ENCODE measurements at regions not wholly inside any gene's neighbourhood (a gene's known extent, or its start where the extent isn't known, plus 50 kb on each side); places are given as distances from the start of the nearest gene placed in this dataset.
A peak's percentile ranks its signal among the peaks of the same experiment; 100 is the strongest.
"Not testable (repeated sequence)": the region's sequence is repeated elsewhere in the genome, so short reads cannot be mapped to it uniquely, and the experiment has no call there.

GRCh38 chr18:8900552-8900951, 195.2 kb downstream of the MTCL1 start:
- peak in 1 of 8 experiments; percentile 9 for ATAC-seq (replicated peaks in 6 of 8)
- Histone ChIP-seq H3K27ac (no peak overlapping the region), H3K4me1 (replicated peaks in 1 of 2) (no peaks in the 10 kb centered on the region), H3K4me3 (no peak overlapping the region)
- 79 to 100% (median 100%) methylated on average over 1 to 2 of the region's 2 CpGs; no CpG with 5 or more reads in 5 of the 10 experiments for WGBS, 10 experiments
- in situ Hi-C loops (cut with MboI; ENCODE audit: low pct_unique_long_range_greater_than_20kb in 2 of 9, low sequenced_read_pairs in 9 of 9, unreplicated experiment in 9 of 9): no loop called here

DNA sequence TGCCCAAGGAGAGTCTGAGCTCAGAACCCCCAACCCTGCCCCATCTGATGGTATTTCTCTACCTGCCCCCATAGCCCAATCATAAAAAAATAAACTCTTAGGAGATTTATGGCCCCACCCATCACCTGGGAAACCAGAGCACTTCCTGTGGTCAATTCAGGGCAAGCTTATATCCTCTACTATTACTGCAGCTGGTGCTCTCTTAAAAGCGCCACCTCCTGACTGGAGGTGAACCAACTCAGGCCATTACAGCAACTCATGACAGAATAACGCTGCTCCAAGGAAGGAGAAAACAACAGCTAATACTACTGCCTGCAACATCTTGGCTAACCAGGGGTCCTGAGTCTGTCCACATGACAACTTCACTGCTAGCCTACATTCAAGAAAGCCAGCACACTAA, 195.7 kb downstream of the MTCL1 start:
- 90 to 100% methylated on average over 1 to 2 of the region's 2 CpGs; no CpG with 5 or more reads in 8 of the 10 experiments for WGBS, 10 experiments
- in situ Hi-C loops (cut with MboI; ENCODE audit: low pct_unique_long_range_greater_than_20kb in 2 of 9, low sequenced_read_pairs in 9 of 9, unreplicated experiment in 9 of 9): no loop called here
- H3K27ac ChIP-seq: no peak overlapping the region
- H3K4me3 ChIP-seq: no peak overlapping the region
- ATAC-seq (replicated peaks in 6 of 8): no peak
- H3K4me1 ChIP-seq (replicated peaks in 1 of 2): no peaks in the 10 kb centered on the region

DNA sequence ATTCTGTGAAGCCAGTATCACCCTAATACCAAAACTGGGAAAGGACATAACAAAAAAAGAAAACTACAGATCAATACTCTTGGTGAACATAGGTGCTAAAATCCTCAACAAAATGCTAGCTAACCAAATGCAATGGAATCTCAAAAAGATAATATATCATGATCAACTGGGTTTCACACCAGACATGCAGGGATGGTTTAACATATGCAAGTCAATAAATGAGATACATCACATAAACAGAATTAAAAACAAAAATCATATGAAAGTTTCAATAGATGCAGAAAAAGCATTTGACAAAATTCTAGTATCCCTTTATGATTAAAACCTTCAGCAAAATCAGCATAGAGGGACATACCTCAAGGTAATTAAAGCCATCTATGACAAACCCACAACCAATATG, 198.2 kb upstream of the NDUFV2 start:
- in situ Hi-C loops (cut with MboI; ENCODE audit: low pct_unique_long_range_greater_than_20kb in 2 of 9, low sequenced_read_pairs in 9 of 9, unreplicated experiment in 9 of 9): no loop called here
- ATAC-seq (replicated peaks in 6 of 8): no peak
- Histone ChIP-seq H3K4me1 (replicated peaks in 1 of 2) (no peaks in the 10 kb centered on the region), H3K27ac (no peak overlapping the region), H3K4me3 (no peak overlapping the region)

- H3K4me3 ChIP-seq: no peak overlapping the region
- H3K27ac ChIP-seq: no peak overlapping the region
- in situ Hi-C loops (cut with MboI; ENCODE audit: low pct_unique_long_range_greater_than_20kb in 2 of 9, low sequenced_read_pairs in 9 of 9, unreplicated experiment in 9 of 9): no loop called here
- peaks cover 3 to 8% of the 10 kb centered on the region in 2 donors for H3K4me1 ChIP-seq (replicated peaks in 1 of 2)
- WGBS, 10 experiments: 71 to 100% (median 94%) methylated on average over 1 to 2 of the region's 2 CpGs; no CpG with 5 or more reads in 2 of the 10 experiments
- no peak for ATAC-seq (replicated peaks in 6 of 8)
These were observed 193.5 kb upstream of the NDUFV2 start for GRCh38 chr18:8908792-8909510.

GRCh38 chr18:8910186-8910822, 192.2 kb upstream of the NDUFV2 start:
- no peak overlapping the region for H3K27ac ChIP-seq
- in situ Hi-C loops (cut with MboI; ENCODE audit: low pct_unique_long_range_greater_than_20kb in 2 of 9, low sequenced_read_pairs in 9 of 9, unreplicated experiment in 9 of 9): no loop called here
- peaks cover 3 to 8% of the 10 kb centered on the region in 2 donors for H3K4me1 ChIP-seq (replicated peaks in 1 of 2)
- ATAC-seq (replicated peaks in 6 of 8): peak in 3 of 8 experiments; percentile 59 to 83 (median 60)
- WGBS, 10 experiments: 0 to 87% (median 40%) methylated on average over 1 to 3 of the region's 4 CpGs; no CpG with 5 or more reads in 1 of the 10 experiments
- no peak overlapping the region for H3K4me3 ChIP-seq

DNA sequence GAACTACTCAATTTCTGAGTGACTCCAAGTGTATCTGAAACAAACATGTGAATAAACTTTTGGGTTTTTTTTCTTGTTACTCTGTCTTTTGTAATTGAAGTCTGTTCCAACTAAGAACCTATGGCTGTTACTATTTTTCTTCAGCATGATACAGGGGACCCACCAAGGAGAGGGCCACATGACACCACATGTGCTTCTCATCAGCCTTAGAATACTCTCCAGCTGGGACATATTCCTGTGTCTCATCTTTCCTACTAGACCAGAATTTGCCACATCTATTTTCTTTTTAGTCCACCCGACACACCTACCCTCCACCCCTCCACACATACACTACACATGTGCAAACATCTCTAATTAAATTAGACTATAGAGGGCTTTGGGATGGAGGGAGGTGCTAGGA, 191.7 kb upstream of the NDUFV2 start:
- Histone ChIP-seq H3K4me1 (replicated peaks in 1 of 2) (peaks cover 3 to 8% of the 10 kb centered on the region in 2 donors), H3K27ac (no peak overlapping the region), H3K4me3 (no peak overlapping the region)
- peak in 3 of 8 experiments; percentile 13 to 24 (median 20) for ATAC-seq (replicated peaks in 6 of 8)
- WGBS, 10 experiments: 0 to 100% (median 94%) methylated on average over 1 of the region's 1 CpG; no CpG with 5 or more reads in 6 of the 10 experiments
- in situ Hi-C loops (cut with MboI; ENCODE audit: low pct_unique_long_range_greater_than_20kb in 2 of 9, low sequenced_read_pairs in 9 of 9, unreplicated experiment in 9 of 9): no loop called here

- in situ Hi-C loops (cut with MboI; ENCODE audit: low pct_unique_long_range_greater_than_20kb in 2 of 9, low sequenced_read_pairs in 9 of 9, unreplicated experiment in 9 of 9): no loop called here
- ATAC-seq (replicated peaks in 6 of 8): no peak
- 80 to 100% (median 94%) methylated on average over 1 to 5 of the region's 5 CpGs for WGBS, 10 experiments
These were observed 190.8 kb upstream of the NDUFV2 start for GRCh38 chr18:8911408-8912340.

GRCh38 chr18:8912348-8913326, 189.9 kb upstream of the NDUFV2 start:
- ATAC-seq (replicated peaks in 6 of 8): peak; percentile 75 to 99 (median 99)
- Histone ChIP-seq H3K4me3 (no peak overlapping the region), H3K4me1 (replicated peaks in 1 of 2) (peaks cover 3 to 8% of the 10 kb centered on the region in 2 donors), H3K27ac (no peak overlapping the region)
- 23 to 75% (median 48%) methylated on average over 4 to 16 of the region's 17 CpGs; no CpG with 5 or more reads in 2 of the 10 experiments for WGBS, 10 experiments
- in situ Hi-C loops (cut with MboI; ENCODE audit: low pct_unique_long_range_greater_than_20kb in 2 of 9, low sequenced_read_pairs in 9 of 9, unreplicated experiment in 9 of 9): no loop called here

More at GRCh38 chr18:8911408-8912340, 190.8 kb upstream of the NDUFV2 start:
- no peak overlapping the region for H3K27ac ChIP-seq
- H3K4me1 ChIP-seq (replicated peaks in 1 of 2): peaks cover 3 to 8% of the 10 kb centered on the region in 2 donors
- no peak overlapping the region for H3K4me3 ChIP-seq

DNA sequence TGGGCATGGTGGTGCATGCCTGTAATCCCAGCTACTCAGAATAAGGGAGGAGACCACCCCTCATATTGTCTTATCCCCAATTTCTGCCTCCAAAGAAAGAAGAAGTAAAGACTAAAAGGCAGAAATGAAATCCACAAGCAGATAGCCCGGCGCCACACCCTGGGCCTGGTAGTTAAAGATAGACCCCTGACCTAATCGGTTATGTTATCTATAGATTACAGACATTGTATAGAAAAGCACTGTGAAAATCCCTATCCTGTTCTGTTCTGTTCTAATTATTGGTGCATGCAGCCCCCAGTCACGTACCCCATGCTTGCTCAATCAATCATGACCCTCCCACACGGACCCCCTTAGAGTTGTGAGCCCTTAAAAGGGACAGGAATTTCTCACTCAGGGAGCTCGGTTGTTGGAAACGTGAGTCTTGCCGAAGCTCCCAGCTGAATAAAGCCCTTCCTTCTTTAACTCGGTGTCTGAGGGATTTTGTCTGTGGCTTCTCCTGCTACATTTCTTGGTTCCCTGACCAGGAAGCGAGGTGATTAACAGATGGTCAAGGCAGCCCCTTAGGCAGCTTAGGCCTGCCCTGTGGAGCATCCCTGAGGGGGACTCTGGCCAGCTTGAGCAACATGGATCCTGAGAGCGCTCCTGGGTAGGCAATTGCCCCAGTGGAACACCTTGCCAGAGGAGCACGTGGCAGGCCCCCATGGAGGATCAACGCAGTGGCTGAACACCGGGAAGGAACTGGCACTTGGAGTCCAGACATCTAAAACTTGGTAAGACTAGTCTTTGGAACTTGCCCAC, 188.7 kb upstream of the NDUFV2 start:
- in situ Hi-C loops (cut with MboI; ENCODE audit: low pct_unique_long_range_greater_than_20kb in 2 of 9, low sequenced_read_pairs in 9 of 9, unreplicated experiment in 9 of 9); H3K4me1 ChIP-seq (replicated peaks in 1 of 2); ATAC-seq (replicated peaks in 6 of 8): not testable (repeated sequence)

GRCh38 chr18:8914404-8915264, 187.9 kb upstream of the NDUFV2 start:
- in situ Hi-C loops (cut with MboI; ENCODE audit: low pct_unique_long_range_greater_than_20kb in 2 of 9, low sequenced_read_pairs in 9 of 9, unreplicated experiment in 9 of 9); H3K4me3 ChIP-seq; H3K4me1 ChIP-seq (replicated peaks in 1 of 2); H3K27ac ChIP-seq; ATAC-seq (replicated peaks in 6 of 8): not testable (repeated sequence)
- 88 to 100% (median 96%) methylated on average over 1 to 4 of the region's 4 CpGs; no CpG with 5 or more reads in 4 of the 10 experiments for WGBS, 10 experiments

More for the DNA sequence above, 188.7 kb upstream of the NDUFV2 start:
- WGBS, 10 experiments: 67 to 100% (median 92%) methylated on average over 1 to 9 of the region's 14 CpGs; no CpG with 5 or more reads in 1 of the 10 experiments
- not testable (repeated sequence) for H3K27ac ChIP-seq, H3K4me3 ChIP-seq

Data from motor neuron (in vitro differentiated cells).